Forelimb muscle (tissue), 1 donor: ENCODE measurements at regions not wholly inside any gene's neighbourhood (a gene's known extent, or its start where the extent isn't known, plus 50 kb on each side); places are given as distances from the start of the nearest gene placed in this dataset.
"Not testable (repeated sequence)": the region's sequence is repeated elsewhere in the genome, so short reads cannot be mapped to it uniquely, and the experiment has no call there.

Experiments used
- DNase-seq: peaks from one replicate; pipeline ENCODE4 v3.0.0-alpha.2; 2013; ENCODE audit warnings: low read depth

DNA sequence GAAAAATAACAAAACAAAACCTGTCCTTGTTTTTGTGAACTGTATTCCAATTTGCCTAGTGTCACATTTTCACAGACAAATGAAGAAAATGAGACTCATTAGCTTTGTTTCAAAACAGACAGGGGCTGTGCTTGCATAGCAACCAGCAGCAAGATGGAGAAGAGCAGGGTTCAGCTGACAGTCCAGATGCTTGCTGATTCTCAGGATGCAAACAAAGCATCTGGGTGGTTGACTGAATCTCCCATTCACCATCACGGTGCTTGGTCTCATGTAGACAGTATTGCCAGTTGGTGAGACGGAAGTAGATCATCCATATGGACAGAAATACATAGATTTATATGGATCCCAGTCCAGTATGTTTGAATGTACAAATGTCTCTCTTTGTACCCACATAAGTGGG, 326.8 kb downstream of the CCDC85A start:
- DNase-seq = no peak

- DNase-seq = no peak
Observed at GRCh38 chr2:56515399-56515798, 331.6 kb downstream of the CCDC85A start.

DNA sequence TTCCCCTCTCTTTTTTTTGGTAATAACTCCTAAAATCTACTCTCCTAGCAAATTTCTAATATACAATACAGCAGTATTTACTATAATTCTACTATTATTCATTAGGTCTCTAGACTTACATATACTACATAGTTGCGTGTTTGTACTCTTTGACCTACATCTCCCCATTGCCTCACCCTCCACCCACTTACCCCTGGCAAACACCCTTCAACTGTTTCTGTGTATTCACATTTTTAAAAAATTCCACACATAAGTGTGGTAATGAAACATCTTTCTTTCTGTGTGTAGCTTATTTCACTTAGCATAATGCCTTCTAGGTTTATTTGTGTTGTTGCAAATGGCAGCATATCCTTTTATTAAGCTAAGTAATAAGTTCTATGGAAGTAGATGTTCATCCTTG, 336.0 kb downstream of the CCDC85A start:
- no peak for DNase-seq

DNA sequence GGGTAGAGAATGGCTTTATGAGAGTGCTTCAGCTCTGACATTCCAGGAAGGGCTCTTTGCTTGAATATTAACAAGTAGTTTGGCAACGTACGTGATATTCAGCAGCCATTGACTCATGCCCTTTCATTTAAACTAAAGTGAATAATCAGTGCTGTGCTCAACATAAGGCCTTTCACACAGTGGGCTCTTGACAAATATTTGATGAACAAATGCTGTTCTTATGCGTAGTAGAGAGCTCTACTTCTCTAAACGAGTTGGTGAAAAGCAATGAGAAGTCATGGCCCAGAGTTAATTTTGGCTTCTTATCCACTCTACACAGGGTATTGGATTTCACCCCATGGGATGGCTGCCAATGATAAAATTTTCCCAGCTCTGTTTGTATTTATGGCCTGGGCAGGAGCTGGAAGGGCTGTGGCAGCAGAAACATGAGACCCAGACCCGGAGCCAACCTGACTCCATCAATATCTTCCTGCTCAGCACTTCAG, 338.9 kb downstream of the CCDC85A start:
- no peak for DNase-seq

- no peak for DNase-seq
Observed at GRCh38 chr2:56523816-56524215, 340.0 kb downstream of the CCDC85A start.

DNA sequence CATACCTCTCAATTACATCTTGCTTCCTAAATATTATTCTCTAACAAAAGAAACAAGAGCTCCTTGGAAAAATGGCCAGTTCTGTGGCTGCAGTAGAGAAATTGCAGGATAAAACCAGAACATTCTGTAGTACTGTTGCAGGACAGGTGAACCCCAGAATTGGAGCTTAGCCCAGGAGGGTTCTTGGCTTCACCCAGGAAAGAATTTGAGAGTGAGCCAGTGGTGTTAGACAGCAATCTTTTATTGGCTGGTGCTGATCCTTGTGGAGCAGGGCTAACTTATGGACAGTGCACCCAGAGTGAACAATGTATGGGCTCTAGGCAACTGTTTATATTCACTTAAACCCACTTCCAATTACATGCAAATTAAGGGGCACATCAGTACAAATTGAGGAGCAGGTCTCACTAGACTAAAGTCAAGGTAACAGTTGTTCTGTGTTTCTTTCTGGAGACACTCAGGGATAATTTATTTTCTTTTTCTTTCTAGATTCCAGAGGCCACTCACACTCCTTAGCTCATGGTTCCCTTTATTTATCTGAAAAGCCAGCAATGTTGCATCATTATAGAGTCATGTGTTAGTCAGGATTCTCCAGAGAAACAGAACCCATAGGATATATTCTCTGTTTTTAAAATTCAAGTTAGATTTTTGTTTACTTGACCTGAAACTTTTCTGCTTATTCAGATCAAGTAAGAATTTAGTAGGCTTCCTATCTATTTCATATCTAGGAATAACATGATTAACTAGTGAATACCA, 348.1 kb downstream of the CCDC85A start:
- DNase-seq = no peak

DNA sequence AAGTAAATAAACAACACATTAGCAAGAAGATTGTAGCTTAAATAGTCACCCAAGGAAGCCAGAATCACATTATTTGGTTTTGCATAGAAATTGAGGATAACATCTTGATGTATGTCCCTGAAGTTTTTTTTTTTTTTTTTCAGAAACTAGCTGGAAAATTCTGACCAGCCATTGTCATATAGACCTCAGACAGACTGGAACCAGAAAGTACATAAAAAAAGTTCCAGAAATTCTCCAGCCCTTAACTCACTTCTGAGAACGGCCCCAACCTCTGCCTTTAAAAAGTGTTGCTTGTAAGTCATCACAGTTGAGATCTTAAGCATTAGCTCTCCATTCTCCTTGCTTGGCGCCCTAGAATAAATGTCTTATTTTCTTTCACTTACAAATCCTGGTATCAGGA, 350.5 kb downstream of the CCDC85A start:
- no peak for DNase-seq

DNA sequence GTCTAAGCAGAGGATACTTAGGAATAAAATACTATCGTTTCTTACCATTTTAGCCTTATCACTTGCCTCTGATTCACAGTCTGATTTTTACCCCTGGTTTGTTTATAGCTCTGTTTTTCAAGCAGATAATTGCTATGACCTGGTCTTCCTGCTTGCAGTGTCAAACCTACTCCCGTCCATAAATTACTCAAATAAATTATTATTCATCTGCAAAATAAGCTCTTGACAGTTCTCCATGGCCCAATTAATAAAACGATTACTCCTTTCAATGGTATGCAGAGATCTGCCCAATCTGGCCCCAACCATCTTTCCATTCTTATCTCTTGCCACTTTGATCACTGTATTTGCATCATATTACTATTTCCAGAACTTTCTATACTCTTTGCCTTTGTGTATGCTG, 354.0 kb downstream of the CCDC85A start:
- no peak for DNase-seq

DNA sequence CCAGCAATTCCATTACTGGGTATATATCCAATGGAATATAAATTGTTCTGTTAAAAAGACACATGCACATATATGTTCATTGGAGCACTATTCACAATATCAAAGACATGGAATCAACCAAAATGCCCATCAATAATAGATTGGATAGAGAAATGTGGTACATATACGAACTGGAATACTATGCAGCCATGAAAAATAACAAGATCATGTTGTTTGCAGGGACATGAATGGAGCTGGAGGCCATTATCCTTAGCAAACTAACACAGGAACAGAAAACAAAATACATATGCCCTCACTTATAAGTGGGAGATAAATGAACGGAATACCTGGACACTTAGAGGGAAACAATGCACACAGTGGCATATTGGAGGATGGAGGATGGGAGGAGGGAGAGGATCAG, 355.8 kb downstream of the CCDC85A start:
- no peak for DNase-seq

GRCh38 chr2:56540467-56540866, 356.7 kb downstream of the CCDC85A start:
- no peak for DNase-seq

DNA sequence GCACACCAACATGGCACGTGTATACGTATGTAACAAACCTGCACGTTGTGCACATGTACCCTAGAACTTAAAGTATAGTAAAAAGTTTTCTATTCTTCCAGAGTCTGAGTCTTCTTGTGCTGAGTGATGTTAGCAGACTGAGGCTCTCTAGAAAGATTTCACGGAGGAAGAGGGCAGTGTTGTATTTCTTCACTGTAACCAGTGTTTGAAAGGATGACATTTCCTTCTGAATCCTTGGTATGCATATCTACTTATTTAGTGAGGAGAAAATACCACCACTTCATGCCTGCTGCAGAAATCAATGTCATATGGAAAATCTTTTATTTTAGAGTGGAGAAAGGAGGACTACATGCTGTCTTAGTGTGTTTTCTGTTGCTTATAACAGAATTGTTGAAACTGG, 357.1 kb downstream of the CCDC85A start:
- no peak for DNase-seq

- DNase-seq = no peak
Observed at GRCh38 chr2:56542213-56542612, 358.4 kb downstream of the CCDC85A start.

DNA sequence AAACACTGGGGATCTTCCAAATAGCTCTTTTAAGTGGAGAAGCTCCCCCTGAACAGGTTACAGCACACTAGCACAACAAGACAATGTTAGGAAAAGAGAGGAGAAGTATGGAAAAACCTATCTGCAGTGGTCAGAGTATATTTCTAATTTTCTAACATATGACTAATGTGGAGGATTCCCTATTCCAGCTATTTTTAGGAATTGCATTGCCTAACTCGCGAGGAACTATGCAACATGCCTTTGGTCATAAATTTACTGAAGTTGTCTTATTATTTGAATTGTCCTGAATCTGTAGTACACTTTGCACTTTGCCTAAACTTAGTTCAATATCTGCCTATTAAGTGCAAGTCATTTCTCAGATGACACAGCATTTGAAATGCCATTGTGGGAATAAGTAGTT, 381.4 kb downstream of the CCDC85A start:
- no peak for DNase-seq

- no peak for DNase-seq
Observed at GRCh38 chr2:56571074-56571473, 387.3 kb downstream of the CCDC85A start.

DNA sequence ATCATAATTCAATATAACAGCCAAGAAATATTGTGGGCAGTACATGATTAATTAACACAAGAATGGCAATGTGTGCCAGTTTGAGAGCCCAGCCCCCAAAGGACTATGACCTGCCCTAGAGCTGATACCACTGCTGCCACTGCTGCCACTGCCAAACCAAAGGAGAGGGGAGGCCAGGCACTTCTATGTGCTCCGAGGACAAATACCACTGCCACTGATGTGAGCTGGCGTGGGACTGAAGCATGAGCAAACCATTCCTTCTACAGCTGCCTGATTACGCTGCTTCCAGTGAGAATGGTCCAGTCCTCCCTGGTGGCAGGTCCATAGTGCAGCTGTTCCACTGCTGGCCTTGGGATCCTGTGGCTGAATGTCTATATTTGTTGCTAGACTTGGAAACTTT, 392.2 kb downstream of the CCDC85A start:
- DNase-seq = no peak

GRCh38 chr2:56580242-56580641, 396.5 kb downstream of the CCDC85A start:
- no peak for DNase-seq

DNA sequence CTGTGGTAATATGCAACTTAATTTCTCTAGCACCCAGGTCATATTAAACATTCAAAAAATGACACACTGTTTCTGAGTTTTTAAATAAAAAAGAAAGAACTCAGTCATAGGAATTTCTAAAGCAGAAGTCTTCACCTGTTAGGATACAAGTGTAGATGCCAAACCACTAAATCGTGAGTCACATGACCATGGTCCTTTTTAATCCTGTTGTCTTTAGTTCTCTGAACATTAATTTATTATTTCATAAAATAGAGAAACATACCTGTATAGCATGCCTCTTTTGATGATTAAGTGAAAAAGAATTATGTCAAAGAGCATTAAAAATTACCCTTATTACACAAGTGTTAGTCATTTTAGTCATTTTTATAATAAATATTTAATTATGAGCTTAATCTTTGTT, 398.8 kb downstream of the CCDC85A start:
- DNase-seq = no peak

DNA sequence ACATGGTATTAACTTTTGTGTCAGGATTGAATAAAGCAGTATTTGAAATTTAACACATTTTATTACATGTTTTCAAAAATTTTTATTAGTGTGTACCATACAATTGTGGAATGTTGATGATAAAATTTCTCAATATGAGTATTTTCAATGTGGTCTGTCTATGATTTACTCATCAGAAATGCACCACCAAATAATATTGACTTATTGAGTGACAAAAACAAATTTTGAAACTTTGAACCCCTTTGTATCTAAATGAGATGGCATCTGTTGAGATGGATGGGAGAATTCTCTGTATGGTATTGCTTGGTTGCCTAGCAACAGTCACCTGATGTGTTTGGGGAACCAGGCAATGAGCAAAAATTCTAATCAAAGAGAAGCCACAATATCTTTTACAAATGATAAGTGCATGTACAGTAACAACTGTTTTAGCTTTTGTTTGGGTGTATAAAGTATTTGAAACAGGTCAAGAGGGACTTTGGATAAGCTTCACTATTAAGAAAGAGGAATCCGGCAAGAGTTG, 400.1 kb downstream of the CCDC85A start:
- DNase-seq = no peak

DNA sequence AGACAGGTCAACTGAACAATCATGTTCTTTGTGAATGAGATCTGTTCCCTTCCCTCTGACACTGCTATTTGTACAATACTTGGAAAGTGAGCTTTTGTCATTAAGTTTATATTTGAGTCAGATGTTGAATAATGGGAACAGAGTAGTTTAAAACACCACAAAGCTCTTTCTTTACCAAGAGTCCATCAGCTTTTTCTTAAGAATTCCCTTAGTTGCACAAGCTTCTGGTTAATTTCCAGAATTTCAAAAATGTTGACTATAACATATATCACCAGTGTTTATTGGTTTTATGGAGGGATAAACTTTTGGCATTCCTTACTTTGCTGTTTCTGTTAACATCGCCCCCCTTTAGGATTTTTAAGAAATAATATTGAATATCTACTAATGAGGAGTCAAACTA, 403.7 kb downstream of the CCDC85A start:
- no peak for DNase-seq

DNA sequence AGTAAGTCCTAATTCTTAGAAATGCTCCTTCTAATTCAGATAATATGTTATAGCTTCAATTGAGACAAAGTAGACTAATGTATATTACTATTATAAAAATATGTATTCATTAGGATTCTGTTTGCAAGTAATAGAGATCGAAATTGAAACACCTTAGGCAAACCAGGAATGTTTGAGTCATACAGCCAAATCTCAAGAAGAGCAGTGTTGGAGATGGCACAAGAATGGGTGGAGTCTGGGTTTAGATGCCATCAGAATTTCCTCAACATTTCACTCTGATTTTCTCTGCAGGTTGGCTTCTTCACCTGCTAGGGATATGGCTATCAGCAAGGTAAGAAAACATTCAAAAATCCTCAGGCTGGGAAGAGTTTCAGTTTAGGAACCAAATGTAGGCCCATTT, 405.4 kb downstream of the CCDC85A start:
- DNase-seq = no peak

DNA sequence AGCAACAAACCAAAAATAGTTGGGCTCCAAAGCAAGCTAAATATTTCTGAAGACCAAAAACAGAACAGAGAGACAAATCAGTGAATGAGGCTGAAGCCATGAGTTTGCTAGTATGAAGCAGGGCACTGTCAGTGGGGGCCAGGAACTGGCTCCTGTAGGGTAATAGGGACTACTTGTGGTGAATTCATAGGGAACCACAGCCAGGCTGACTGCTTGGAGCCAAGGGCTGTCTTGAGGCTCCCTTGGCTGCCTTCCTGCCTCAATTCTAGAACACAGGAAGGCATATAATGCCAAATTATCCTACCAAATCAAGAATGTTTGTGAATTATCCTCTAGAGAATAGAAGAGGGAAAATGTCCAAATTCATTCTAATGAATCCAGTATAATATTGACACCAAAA, 406.0 kb downstream of the CCDC85A start:
- DNase-seq = no peak

DNA sequence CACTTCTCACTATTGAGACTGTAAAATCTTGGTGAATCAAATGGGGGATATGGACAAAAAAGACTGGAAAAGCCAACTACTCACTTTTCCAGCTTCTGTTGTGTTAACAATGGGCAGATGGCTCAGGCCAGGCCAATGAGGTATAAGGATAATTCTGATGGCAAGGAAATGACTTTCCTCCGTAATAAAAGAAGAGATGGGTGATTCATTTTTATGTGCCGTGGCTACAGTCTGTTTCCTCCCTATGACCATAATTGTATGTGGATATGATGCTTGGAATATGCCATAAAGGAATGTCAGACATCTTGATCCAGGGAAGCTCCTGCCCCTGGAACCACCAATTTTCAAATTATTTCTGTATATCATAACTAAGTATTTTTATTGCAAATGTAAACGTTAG, 406.8 kb downstream of the CCDC85A start:
- no peak for DNase-seq

- DNase-seq = not testable (repeated sequence)
Observed at GRCh38 chr2:56606086-56606485, 422.3 kb downstream of the CCDC85A start.

DNA sequence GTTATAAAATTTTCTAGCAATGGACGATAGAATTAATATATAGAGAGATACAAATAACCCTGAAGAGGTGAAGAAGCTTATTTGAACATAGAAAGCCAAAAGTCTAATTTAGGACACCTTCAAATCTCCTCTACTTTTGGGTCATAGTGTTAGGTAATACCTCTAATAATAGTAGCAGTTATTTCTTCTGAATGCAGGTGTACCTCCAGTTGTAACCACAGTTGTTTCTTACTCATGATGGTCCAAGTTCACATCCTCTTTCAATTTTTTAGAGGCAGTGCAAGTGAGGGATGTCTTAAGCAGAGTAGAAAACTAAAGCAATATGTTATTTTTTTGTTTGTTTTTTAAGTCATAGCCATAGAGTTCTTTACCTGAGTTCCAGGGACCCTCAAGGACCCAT, 429.5 kb downstream of the CCDC85A start:
- DNase-seq = no peak
